ENCODE measurements at regions not wholly inside any gene's neighbourhood (a gene's known extent, or its start where the extent isn't known, plus 50 kb on each side); places are given as distances from the start of the nearest gene placed in this dataset.

- no peak for DNase-seq
- 74 to 83% (median 78%) methylated on average over 1 of the region's 1 CpG for WGBS, 3 donors
- H3K4me3 ChIP-seq: no peak overlapping the region
- H3K36me3 ChIP-seq: no peaks in the 10 kb centered on the region
- TF ChIP-seq EP300 (IDR thresholded peaks at IDR 0.05): no peak
- no peak for TF ChIP-seq CTCF (IDR thresholded peaks at IDR 0.05)
- TF ChIP-seq POLR2A (IDR thresholded peaks at IDR 0.05): no peak
- H3K27me3 ChIP-seq: no peaks in the 10 kb centered on the region
- no peak overlapping the region for H3K27ac ChIP-seq
- H3K9me3 ChIP-seq: no peaks in the 10 kb centered on the region
- intact Hi-C loops (cut with DNase I): no loop called here
- peaks cover 1% of the 10 kb centered on the region for H3K4me1 ChIP-seq (ENCODE audit: insufficient read depth)
Measured at GRCh38 chr3:177835917-177836316, 638.6 kb upstream of the TBL1XR1 start.

- 75 to 89% (median 84%) methylated on average over 5 of the region's 5 CpGs for WGBS, 3 donors
- no peak for TF ChIP-seq CTCF (IDR thresholded peaks at IDR 0.05)
- no peak for TF ChIP-seq EP300 (IDR thresholded peaks at IDR 0.05)
- TF ChIP-seq POLR2A (IDR thresholded peaks at IDR 0.05): no peak
- DNase-seq: no peak
- Histone ChIP-seq H3K27ac (no peak overlapping the region), H3K27me3 (no peaks in the 10 kb centered on the region), H3K4me3 (no peak overlapping the region), H3K36me3 (no peaks in the 10 kb centered on the region), H3K4me1 (ENCODE audit: insufficient read depth) (peaks cover 1% of the 10 kb centered on the region), H3K9me3 (no peaks in the 10 kb centered on the region)
- intact Hi-C loops (cut with DNase I): no loop called here
Measured at GRCh38 chr3:177836671-177837070, 639.4 kb upstream of the TBL1XR1 start.

- Histone ChIP-seq H3K36me3 (no peaks in the 10 kb centered on the region), H3K9me3 (no peaks in the 10 kb centered on the region), H3K27me3 (no peaks in the 10 kb centered on the region), H3K4me3 (no peak overlapping the region), H3K4me1 (ENCODE audit: insufficient read depth) (no peaks in the 10 kb centered on the region), H3K27ac (no peak overlapping the region)
- DNase-seq: no peak
- TF ChIP-seq EP300 (IDR thresholded peaks at IDR 0.05): no peak
- no peak for TF ChIP-seq POLR2A (IDR thresholded peaks at IDR 0.05)
- TF ChIP-seq CTCF (IDR thresholded peaks at IDR 0.05): no peak
- intact Hi-C loops (cut with DNase I): no loop called here
- 28 to 35% (median 30%) methylated on average over 5 of the region's 5 CpGs for WGBS, 3 donors
Measured at GRCh38 chr3:177837951-177838655, 640.8 kb upstream of the TBL1XR1 start.

- WGBS, 3 donors: 85 to 87% (median 86%) methylated on average over 7 of the region's 7 CpGs
- no peaks in the 10 kb centered on the region for H3K27me3 ChIP-seq
- TF ChIP-seq POLR2A (IDR thresholded peaks at IDR 0.05): no peak
- TF ChIP-seq CTCF (IDR thresholded peaks at IDR 0.05): no peak
- TF ChIP-seq EP300 (IDR thresholded peaks at IDR 0.05): no peak
- H3K27ac ChIP-seq: no peak overlapping the region
- H3K9me3 ChIP-seq: no peaks in the 10 kb centered on the region
- DNase-seq: no peak
- no peak overlapping the region for H3K4me3 ChIP-seq
- H3K4me1 ChIP-seq (ENCODE audit: insufficient read depth): no peaks in the 10 kb centered on the region
- intact Hi-C loops (cut with DNase I): no loop called here
- H3K36me3 ChIP-seq: no peaks in the 10 kb centered on the region
Measured at GRCh38 chr3:177838766-177839350, 641.6 kb upstream of the TBL1XR1 start.

Measured in ovary (tissue), 7 donors.